ENCODE measurements at regions not wholly inside any gene's neighbourhood (a gene's known extent, or its start where the extent isn't known, plus 50 kb on each side); places are given as distances from the start of the nearest gene placed in this dataset.

DNA sequence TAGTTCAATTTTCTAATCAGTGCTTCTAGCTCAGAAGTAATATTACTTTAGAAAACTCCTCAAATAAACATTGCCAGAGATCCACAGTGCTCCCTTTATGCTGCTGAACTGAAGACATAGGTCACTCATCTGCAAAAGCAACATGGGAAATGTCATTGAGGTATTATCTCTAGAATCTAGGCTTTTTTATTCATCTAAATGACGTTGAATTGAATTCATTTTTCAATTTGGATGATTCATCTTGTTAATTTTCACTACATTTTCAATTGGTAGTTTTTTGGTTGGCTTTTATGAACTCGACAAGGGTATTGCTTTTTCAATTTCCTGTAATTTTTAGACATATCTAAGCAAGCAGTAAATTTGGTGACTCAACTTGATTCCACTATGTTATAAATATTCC lies 275.4 kb downstream of the NFKBIZ start:
- no peak for DNase-seq (ENCODE audit: low spot score)
- peak; percentile 24 for ATAC-seq (ENCODE audit: low FRiP score)
- no peak for TF ChIP-seq CTCF (IDR thresholded peaks at IDR 0.05)

DNA sequence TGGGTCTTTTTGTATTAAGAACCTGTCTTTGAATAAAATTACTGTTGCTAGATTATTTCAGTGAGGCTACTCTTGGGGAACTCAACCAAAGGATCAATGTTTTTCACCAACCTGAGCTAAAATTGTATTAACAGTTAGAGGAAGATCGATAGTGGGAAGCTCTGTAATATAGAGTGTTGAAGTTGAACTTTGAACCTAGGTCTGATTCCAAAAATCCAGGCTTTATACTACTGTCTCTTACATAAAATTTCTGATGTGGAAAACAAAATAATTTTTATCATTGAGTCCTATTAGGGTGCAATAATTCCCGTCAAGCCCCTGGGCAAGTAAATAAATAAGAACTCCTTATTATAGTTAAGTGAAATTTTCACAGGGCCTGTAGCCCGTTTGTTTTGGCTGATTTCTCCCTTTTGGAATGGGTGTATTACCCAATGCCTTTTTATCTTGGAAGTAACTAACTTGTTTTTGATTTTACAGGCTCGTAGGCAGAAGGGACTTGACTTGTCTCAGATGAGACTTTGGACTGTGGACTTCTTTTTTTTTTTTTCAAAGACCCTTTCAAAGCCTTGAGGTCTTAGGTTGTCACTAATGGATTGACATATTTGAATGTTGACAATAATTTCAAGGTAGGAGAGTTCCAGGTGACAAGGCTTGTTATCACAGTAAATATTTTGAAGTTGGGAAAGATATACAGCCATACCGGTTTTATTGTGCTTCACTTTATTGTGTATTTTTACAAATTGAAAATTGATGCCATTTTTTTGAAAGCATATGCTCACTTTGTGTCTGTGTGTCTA lies 276.1 kb downstream of the NFKBIZ start:
- ATAC-seq (ENCODE audit: low FRiP score): no peak
- no peak for TF ChIP-seq CTCF (IDR thresholded peaks at IDR 0.05)
- no peak for DNase-seq (ENCODE audit: low spot score)

- no peak for TF ChIP-seq CTCF (IDR thresholded peaks at IDR 0.05)
- DNase-seq (ENCODE audit: low spot score) (no peak), ATAC-seq (ENCODE audit: low FRiP score) (no peak)
Measured at GRCh38 chr3:102125994-102126368, 276.7 kb downstream of the NFKBIZ start.

GRCh38 chr3:102129760-102130608 lies 280.7 kb downstream of the NFKBIZ start:
- DNase-seq (ENCODE audit: low spot score) (no peak), ATAC-seq (ENCODE audit: low FRiP score) (peak; percentile 90)
- no peak for TF ChIP-seq CTCF (IDR thresholded peaks at IDR 0.05)

- ATAC-seq (ENCODE audit: low FRiP score) (peak; percentile 86), DNase-seq (ENCODE audit: low spot score) (no peak)
- no peak for TF ChIP-seq CTCF (IDR thresholded peaks at IDR 0.05)
Measured at GRCh38 chr3:102132370-102132769, 283.1 kb downstream of the NFKBIZ start.

DNA sequence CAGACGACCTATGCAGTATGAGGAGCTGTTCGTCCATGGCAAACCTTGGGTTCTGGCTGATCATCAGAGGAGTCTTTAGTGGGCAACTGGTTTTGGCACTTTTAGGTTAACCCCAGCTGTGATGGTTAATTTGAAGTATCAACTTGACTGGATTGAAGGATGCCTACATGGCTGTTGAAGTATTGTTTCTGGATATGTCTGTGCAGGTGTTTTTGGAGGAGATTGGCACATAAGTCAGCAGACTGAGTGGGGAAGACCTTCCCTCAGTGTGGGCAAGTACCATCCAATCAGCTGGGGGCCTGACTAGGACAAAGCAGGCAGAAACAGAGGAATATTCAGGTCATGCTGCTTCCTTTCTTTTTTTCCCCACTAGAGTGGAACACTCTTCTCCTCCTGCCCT lies 284.1 kb downstream of the NFKBIZ start:
- no peak for DNase-seq (ENCODE audit: low spot score)
- no peak for ATAC-seq (ENCODE audit: low FRiP score)
- no peak for TF ChIP-seq CTCF (IDR thresholded peaks at IDR 0.05)
